Spinal cord (tissue), 9 donors: ENCODE measurements at regions not wholly inside any gene's neighbourhood (a gene's known extent, or its start where the extent isn't known, plus 50 kb on each side); places are given as distances from the start of the nearest gene placed in this dataset.
"Not testable (repeated sequence)": the region's sequence is repeated elsewhere in the genome, so short reads cannot be mapped to it uniquely, and the experiment has no call there.

Source experiments
- DNase-seq, 6 donors: peaks; one replicate each; pipeline versions ENCODE4 v3.0.0 to v3.0.0-alpha.2; 2013 to 2015; ENCODE audit warnings: low spot score in 6 of 6, low read depth in 4 of 6
- H3K27ac ChIP-seq: one replicate; pipeline ENCODE4 v1.5.1; 2013; ENCODE audit warnings: low read depth, low read length, control low read depth
- H3K27me3 ChIP-seq: one replicate; pipeline ENCODE4 v1.6.1; 2013; ENCODE audit warnings: low read length; ENCODE audit not compliant: control insufficient read depth, insufficient read depth
- H3K36me3 ChIP-seq: one replicate; pipeline ENCODE4 v1.6.1; 2013; ENCODE audit warnings: low read length; ENCODE audit not compliant: control insufficient read depth, insufficient read depth
- H3K4me1 ChIP-seq: one replicate; pipeline ENCODE4 v1.6.1; 2013; ENCODE audit warnings: low read length; ENCODE audit not compliant: control insufficient read depth, insufficient read depth
- H3K4me3 ChIP-seq: one replicate; pipeline ENCODE4 v1.5.1; 2013; ENCODE audit warnings: low read depth, low read length, control low read depth
- H3K9me3 ChIP-seq: one replicate; pipeline ENCODE4 v1.6.1; 2013; ENCODE audit warnings: low read length; ENCODE audit not compliant: control insufficient read depth, insufficient read depth
- WGBS: methylation state at CpG from one replicate; pipeline ENCODE4 v1.1.5; 2013; ENCODE audit warnings: missing lambda C conversion rate; ENCODE audit not compliant: insufficient coverage; 5-methylcytosine and 5-hydroxymethylcytosine counted together
- donor health status: healthy.

GRCh38 chr20:26373066-26373465, 676.4 kb upstream of the ZNF337 start:
- not testable (repeated sequence) for H3K9me3 ChIP-seq, H3K27ac ChIP-seq, DNase-seq, H3K4me3 ChIP-seq, H3K27me3 ChIP-seq, H3K4me1 ChIP-seq, H3K36me3 ChIP-seq
- WGBS: no CpG with 5 or more reads among the region's 3 CpGs

- no peaks in the 10 kb centered on the region for H3K36me3 ChIP-seq
- H3K27ac ChIP-seq: no peak overlapping the region
- no peaks in the 10 kb centered on the region for H3K27me3 ChIP-seq
- H3K4me3 ChIP-seq: no peak overlapping the region
- H3K4me1 ChIP-seq: no peaks in the 10 kb centered on the region
- peaks cover 4% of the 10 kb centered on the region for H3K9me3 ChIP-seq
- no peak for DNase-seq
- WGBS: no CpG with 5 or more reads among the region's 2 CpGs
Observed at GRCh38 chr20:26354511-26354910, 657.9 kb upstream of the ZNF337 start.

- no peak overlapping the region for H3K27ac ChIP-seq
- no peaks in the 10 kb centered on the region for H3K36me3 ChIP-seq
- H3K9me3 ChIP-seq: peaks cover 2% of the 10 kb centered on the region
- no CpG with 5 or more reads among the region's 4 CpGs for WGBS
- H3K4me3 ChIP-seq: no peak overlapping the region
- H3K27me3 ChIP-seq: no peaks in the 10 kb centered on the region
- H3K4me1 ChIP-seq: no peaks in the 10 kb centered on the region
- DNase-seq: no peak
Observed at GRCh38 chr20:26347396-26347795, 650.7 kb upstream of the ZNF337 start.

- WGBS: no CpG with 5 or more reads among the region's 6 CpGs
- H3K9me3 ChIP-seq, H3K4me1 ChIP-seq, H3K36me3 ChIP-seq, H3K27me3 ChIP-seq, H3K4me3 ChIP-seq, DNase-seq, H3K27ac ChIP-seq: not testable (repeated sequence)
Observed at GRCh38 chr20:26340460-26341065, 643.9 kb upstream of the ZNF337 start.

- no CpG with 5 or more reads among the region's 5 CpGs for WGBS
- peaks cover 3% of the 10 kb centered on the region for H3K9me3 ChIP-seq
- no peaks in the 10 kb centered on the region for H3K27me3 ChIP-seq
- no peak for DNase-seq
- no peak overlapping the region for H3K27ac ChIP-seq
- H3K4me1 ChIP-seq: no peaks in the 10 kb centered on the region
- no peaks in the 10 kb centered on the region for H3K36me3 ChIP-seq
- no peak overlapping the region for H3K4me3 ChIP-seq
Observed at GRCh38 chr20:26324177-26324576, 627.5 kb upstream of the ZNF337 start.

- no CpG with 5 or more reads among the region's 6 CpGs for WGBS
- H3K9me3 ChIP-seq: no peaks in the 10 kb centered on the region
- no peak overlapping the region for H3K27ac ChIP-seq
- H3K4me3 ChIP-seq: no peak overlapping the region
- no peaks in the 10 kb centered on the region for H3K4me1 ChIP-seq
- DNase-seq: no peak
- H3K36me3 ChIP-seq: no peaks in the 10 kb centered on the region
- no peaks in the 10 kb centered on the region for H3K27me3 ChIP-seq
Observed at GRCh38 chr20:26315054-26315453, 618.4 kb upstream of the ZNF337 start.

GRCh38 chr20:26309720-26310119, 613.1 kb upstream of the ZNF337 start:
- DNase-seq, H3K36me3 ChIP-seq, H3K9me3 ChIP-seq, H3K4me3 ChIP-seq, H3K27ac ChIP-seq, H3K4me1 ChIP-seq, H3K27me3 ChIP-seq: not testable (repeated sequence)
- WGBS: no CpG with 5 or more reads among the region's 3 CpGs

- Histone ChIP-seq H3K4me3 (no peak overlapping the region), H3K27me3 (no peaks in the 10 kb centered on the region), H3K9me3 (no peaks in the 10 kb centered on the region), H3K4me1 (no peaks in the 10 kb centered on the region), H3K27ac (no peak overlapping the region), H3K36me3 (no peaks in the 10 kb centered on the region)
- no peak for DNase-seq
- WGBS: no CpG with 5 or more reads among the region's 2 CpGs
Observed at GRCh38 chr20:26308961-26309360, 612.3 kb upstream of the ZNF337 start.

GRCh38 chr20:26295006-26295405, 598.4 kb upstream of the ZNF337 start:
- DNase-seq: no peak
- no peaks in the 10 kb centered on the region for H3K4me1 ChIP-seq
- WGBS: no CpG with 5 or more reads among the region's 5 CpGs
- H3K27ac ChIP-seq: no peak overlapping the region
- H3K9me3 ChIP-seq: no peaks in the 10 kb centered on the region
- no peak overlapping the region for H3K4me3 ChIP-seq
- H3K27me3 ChIP-seq: no peaks in the 10 kb centered on the region
- H3K36me3 ChIP-seq: no peaks in the 10 kb centered on the region

GRCh38 chr20:26288379-26289061, 591.9 kb upstream of the ZNF337 start:
- H3K27ac ChIP-seq, H3K27me3 ChIP-seq, H3K36me3 ChIP-seq, DNase-seq, H3K4me3 ChIP-seq, H3K4me1 ChIP-seq, H3K9me3 ChIP-seq: not testable (repeated sequence)
- no CpG with 5 or more reads among the region's 7 CpGs for WGBS
